A549 (cell line): ENCODE measurements at regions not wholly inside any gene's neighbourhood (a gene's known extent, or its start where the extent isn't known, plus 50 kb on each side); places are given as distances from the start of the nearest gene placed in this dataset.

Source experiments
- MAZ ChIP-seq: fragments of 150-350 bp; IDR thresholded peaks from 2 replicates; pipeline ENCODE4 v1.6.1; 2014; ENCODE audit warnings: antibody characterized with exemption, low read depth, low read length, borderline replicate concordance
- POLR2A ChIP-seq: IDR thresholded peaks from 2 replicates; pipeline ENCODE4 v1.6.1; 2012; ENCODE audit warnings: mild to moderate bottlenecking, low read length

- no peak for TF ChIP-seq MAZ
- no peak for TF ChIP-seq POLR2A
Measured at GRCh38 chr6:78153976-78154375, 501.1 kb downstream of the MEI4 start.
